T47D (cell line): ENCODE measurements at regions not wholly inside any gene's neighbourhood (a gene's known extent, or its start where the extent isn't known, plus 50 kb on each side); places are given as distances from the start of the nearest gene placed in this dataset.

Experiments
- DNase-seq, 2 experiments: peaks; one replicate each; pipeline versions ENCODE4 v3.0.0 to v3.0.0-alpha.2; 2011 to 2012; ENCODE audit warnings: low read depth in 1 of 2, low spot score in 1 of 2
- JUND ChIP-seq: IDR thresholded peaks from 2 replicates; pipeline ENCODE4 v1.6.1; 2012; ENCODE audit warnings: low read depth
- in situ Hi-C: cut with HindIII; loops from 2 replicates; pipeline ENCODE4 v1.10.0; 2016; ENCODE audit warnings: low sequenced_read_pairs, low pct_unique_long_range_greater_than_20kb

- in situ Hi-C loops = no loop called here
- TF ChIP-seq JUND = no peak
- DNase-seq = no peak
Observed at GRCh38 chr13:73598020-73598712, 536.0 kb downstream of the KLF12 start.

GRCh38 chr13:73596382-73596781, 537.6 kb downstream of the KLF5 start:
- no peak for TF ChIP-seq JUND
- in situ Hi-C loops = no loop called here
- DNase-seq = no peak

DNA sequence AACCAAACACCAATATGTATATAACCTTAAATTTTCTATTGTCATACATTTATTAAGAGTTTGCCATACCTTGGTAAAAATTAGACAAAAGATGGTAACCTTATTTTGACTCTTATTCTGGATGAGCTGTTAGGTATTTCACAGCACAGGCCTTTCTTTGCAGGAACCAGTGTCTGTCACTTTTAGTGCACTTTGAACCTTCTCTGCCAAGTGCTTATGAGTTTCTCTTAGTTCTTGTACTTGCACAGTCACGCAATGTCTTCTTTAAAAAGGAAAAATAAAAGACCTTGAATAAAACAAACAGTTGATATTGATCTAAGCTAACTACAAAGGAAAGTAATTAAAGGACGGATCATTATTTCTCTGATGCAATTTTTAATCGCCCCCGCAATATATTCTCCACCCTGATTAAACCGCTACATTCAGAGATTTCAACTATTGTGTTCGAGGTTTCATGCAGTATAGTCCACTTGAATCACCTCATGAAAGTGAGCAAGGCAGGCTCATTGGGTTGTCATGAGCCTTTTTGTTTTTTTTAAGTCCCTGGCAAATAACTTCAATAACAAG, 534.5 kb downstream of the KLF5 start:
- in situ Hi-C loops = no loop called here
- no peak for DNase-seq
- TF ChIP-seq JUND = no peak

DNA sequence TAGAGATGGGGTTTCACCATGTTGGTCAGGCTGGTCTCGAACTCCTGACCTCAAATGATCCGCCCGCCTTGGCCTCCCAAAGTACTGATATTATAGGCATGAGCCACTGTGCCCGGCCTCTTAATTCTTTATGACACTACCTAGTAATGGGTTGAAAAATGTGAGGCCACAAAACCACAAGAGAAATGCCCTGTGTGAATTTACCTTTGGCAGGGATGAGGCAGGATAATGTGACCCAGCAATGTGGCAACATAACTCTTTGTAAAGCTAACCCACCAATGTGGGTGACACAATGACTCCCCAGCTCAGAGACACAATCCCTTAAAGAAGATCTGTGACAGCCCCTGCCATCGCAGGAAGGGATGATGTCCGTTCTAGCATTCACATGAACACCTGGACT, 533.1 kb downstream of the KLF5 start:
- no peak for TF ChIP-seq JUND
- in situ Hi-C loops = no loop called here
- DNase-seq = no peak

- no peak for DNase-seq
- no peak for TF ChIP-seq JUND
- in situ Hi-C loops = no loop called here
Observed at GRCh38 chr13:73590795-73591194, 532.0 kb downstream of the KLF5 start.

GRCh38 chr13:73585236-73585635, 526.4 kb downstream of the KLF5 start:
- in situ Hi-C loops = no loop called here
- TF ChIP-seq JUND = no peak
- DNase-seq = no peak

- DNase-seq = no peak
- in situ Hi-C loops = no loop called here
- TF ChIP-seq JUND = no peak
Observed at GRCh38 chr13:73583331-73583730, 524.5 kb downstream of the KLF5 start.

GRCh38 chr13:73580513-73581267, 521.9 kb downstream of the KLF5 start:
- DNase-seq = no peak
- in situ Hi-C loops = no loop called here
- TF ChIP-seq JUND = no peak

- in situ Hi-C loops = no loop called here
- no peak for TF ChIP-seq JUND
- DNase-seq = no peak
Observed at GRCh38 chr13:73579574-73580274, 520.9 kb downstream of the KLF5 start.

DNA sequence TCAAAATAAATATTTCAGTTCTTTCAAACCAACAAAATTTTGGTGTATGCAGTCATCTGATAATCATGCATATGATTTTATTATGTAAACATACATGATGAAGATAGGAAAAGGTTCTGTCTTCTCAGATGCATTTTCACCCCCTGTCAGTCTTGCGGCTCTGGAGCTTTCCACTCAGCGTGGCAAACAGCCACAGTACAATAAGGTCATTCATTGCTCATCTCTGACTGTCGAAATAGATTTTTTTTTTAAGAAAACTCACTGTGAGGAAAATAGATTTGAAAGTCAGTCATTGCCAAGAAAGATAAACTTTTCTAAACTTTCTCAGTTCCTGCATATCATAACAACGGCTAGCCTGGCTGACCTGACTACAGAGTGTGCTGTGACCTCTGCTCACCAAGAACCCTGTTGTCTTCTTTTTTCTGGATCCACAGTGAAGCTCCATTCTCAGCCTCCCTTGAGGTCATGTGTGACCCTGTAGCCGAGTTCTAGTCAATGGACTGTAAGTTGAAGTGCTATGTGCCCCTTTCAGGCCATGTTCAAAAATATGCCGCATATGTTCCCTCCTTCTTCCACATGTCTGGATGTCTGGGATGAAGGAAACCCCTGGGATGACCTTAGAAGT, 519.6 kb downstream of the KLF5 start:
- in situ Hi-C loops = no loop called here
- DNase-seq = no peak
- no peak for TF ChIP-seq JUND

DNA sequence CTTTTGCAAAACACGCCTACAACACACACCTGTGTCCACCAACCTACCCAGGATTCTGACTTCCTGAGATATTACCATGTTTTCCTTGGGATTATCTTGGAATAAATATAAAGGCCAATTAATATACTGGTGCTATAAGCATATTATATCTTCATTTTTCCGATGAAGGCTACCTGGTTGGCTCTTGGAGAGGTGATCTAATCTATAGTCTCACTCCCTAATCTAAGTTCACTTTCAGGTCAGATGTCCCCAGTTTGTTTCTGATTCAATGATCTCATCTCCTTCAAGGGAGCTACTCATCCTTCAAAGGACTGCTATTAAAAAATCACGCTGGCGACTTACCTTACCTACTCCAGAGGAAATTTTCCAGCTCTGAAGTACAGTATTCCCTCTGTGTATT, 517.5 kb downstream of the KLF5 start:
- DNase-seq = no peak
- in situ Hi-C loops = no loop called here
- no peak for TF ChIP-seq JUND

DNA sequence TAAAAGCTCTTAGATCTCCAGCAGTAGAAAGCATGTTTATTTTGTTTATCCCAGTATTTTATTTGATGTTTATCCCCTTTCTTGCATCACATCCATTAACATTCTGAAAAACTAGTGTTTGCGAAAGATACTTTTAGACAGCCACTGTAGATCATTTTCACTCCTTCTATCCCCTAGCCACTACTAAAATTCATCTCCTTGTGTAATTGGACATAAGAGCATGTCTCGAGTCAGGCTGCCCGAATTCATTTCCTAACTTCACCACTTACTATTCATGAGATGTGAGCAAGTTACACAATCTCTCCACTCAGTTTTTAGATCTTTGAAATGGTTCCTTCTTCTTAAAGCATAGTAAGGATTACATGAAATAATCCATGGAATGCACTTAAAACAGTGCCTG, 514.0 kb downstream of the KLF5 start:
- no peak for DNase-seq
- in situ Hi-C loops = no loop called here
- TF ChIP-seq JUND = no peak
